Gastroesophageal sphincter (tissue), 3 donors: ENCODE measurements at regions not wholly inside any gene's neighbourhood (a gene's known extent, or its start where the extent isn't known, plus 50 kb on each side); places are given as distances from the start of the nearest gene placed in this dataset.

Experiments used
- EP300 ChIP-seq: sonication (generic); formaldehyde crosslinking; IDR thresholded peaks from one replicate; pipeline ENCODE4 v1.6.1; 2017; ENCODE audit warnings: antibody characterized with exemption, mild to moderate bottlenecking
- POLR2A ChIP-seq, 2 donors: fragments of 450-650 bp; IDR thresholded peaks; one replicate each; pipeline ENCODE4 v1.6.1; 2017; ENCODE audit warnings: antibody characterized with exemption in 2 of 2, mild to moderate bottlenecking in 2 of 2, moderate library complexity in 1 of 2
- POLR2AphosphoS5 ChIP-seq: sonication (generic); formaldehyde crosslinking; IDR thresholded peaks from one replicate; pipeline ENCODE4 v1.6.1; 2017; ENCODE audit warnings: antibody characterized with exemption
- TF ChIP-seq, protein P1 (sequence below), 4 experiments: fragments of 200-600 bp in 2 of 4; fragments of 450-650 bp in 2 of 4; sonication (generic) in 1 of 4; IDR thresholded peaks; one replicate each; pipeline ENCODE4 v1.5.1; 2017 to 2019; ENCODE audit warnings: antibody characterized with exemption in 4 of 4, mild to moderate bottlenecking in 2 of 4, moderate library complexity in 2 of 4

DNA sequence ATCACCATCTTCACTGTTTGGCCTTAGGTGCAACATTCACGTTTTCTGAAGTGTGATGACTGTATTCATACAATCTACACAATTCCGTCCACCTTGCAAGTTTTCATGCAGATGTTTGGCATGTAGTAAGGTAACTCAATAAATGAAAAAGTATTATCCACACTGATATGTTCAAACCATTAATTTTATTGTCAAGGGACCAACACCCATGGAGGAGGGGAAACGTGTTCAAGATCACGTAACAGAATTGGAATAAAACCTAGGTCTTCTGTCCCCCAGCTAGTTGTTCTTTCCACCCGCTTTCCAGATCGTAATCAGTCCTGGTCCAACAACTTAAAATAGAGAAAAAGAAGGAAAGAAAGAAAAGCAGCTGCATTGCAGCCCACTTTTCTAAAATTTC, 560.4 kb upstream of the MCTP2 start:
- no peak for TF ChIP-seq POLR2A (IDR thresholded peaks at IDR 0.05)
- TF ChIP-seq, protein P1, sequence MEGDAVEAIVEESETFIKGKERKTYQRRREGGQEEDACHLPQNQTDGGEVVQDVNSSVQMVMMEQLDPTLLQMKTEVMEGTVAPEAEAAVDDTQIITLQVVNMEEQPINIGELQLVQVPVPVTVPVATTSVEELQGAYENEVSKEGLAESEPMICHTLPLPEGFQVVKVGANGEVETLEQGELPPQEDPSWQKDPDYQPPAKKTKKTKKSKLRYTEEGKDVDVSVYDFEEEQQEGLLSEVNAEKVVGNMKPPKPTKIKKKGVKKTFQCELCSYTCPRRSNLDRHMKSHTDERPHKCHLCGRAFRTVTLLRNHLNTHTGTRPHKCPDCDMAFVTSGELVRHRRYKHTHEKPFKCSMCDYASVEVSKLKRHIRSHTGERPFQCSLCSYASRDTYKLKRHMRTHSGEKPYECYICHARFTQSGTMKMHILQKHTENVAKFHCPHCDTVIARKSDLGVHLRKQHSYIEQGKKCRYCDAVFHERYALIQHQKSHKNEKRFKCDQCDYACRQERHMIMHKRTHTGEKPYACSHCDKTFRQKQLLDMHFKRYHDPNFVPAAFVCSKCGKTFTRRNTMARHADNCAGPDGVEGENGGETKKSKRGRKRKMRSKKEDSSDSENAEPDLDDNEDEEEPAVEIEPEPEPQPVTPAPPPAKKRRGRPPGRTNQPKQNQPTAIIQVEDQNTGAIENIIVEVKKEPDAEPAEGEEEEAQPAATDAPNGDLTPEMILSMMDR (IDR thresholded peaks at IDR 0.05), result no peak
- no peak for TF ChIP-seq POLR2AphosphoS5
- no peak for TF ChIP-seq EP300
